Suprapubic skin (tissue), 4 donors: ENCODE measurements at regions not wholly inside any gene's neighbourhood (a gene's known extent, or its start where the extent isn't known, plus 50 kb on each side); places are given as distances from the start of the nearest gene placed in this dataset.

Experiments
- DNase-seq, 2 donors: peaks; one replicate each; pipeline ENCODE4 v3.0.0-alpha.2; 2019; ENCODE audit warnings: low spot score in 2 of 2
- H3K27ac ChIP-seq: fragments of 200-600 bp; sonication (generic); one replicate; pipeline ENCODE4 v1.5.1; 2019
- H3K27me3 ChIP-seq: fragments of 200-600 bp; sonication (generic); one replicate; pipeline ENCODE4 v1.5.1; 2019
- H3K36me3 ChIP-seq: fragments of 200-600 bp; sonication (generic); one replicate; pipeline ENCODE4 v1.5.1; 2019
- H3K4me1 ChIP-seq: fragments of 200-600 bp; sonication (generic); one replicate; pipeline ENCODE4 v1.5.1; 2019
- H3K4me3 ChIP-seq: fragments of 200-600 bp; sonication (generic); one replicate; pipeline ENCODE4 v1.5.1; 2019; ENCODE audit warnings: mild to moderate bottlenecking
- H3K9me3 ChIP-seq: fragments of 200-600 bp; sonication (generic); one replicate; pipeline ENCODE4 v1.5.1; 2019
- CTCF ChIP-seq, 2 donors: fragments of 200-600 bp in 1 of 2; fragments of 450-650 bp in 1 of 2; sonication (generic) in 1 of 2; IDR thresholded peaks; one replicate each; pipeline ENCODE4 v1.5.1; 2016 to 2019; ENCODE audit warnings: antibody characterized with exemption in 2 of 2, mild to moderate bottlenecking in 1 of 2, moderate library complexity in 1 of 2
- EP300 ChIP-seq: sonication (generic); formaldehyde crosslinking; IDR thresholded peaks from one replicate; pipeline ENCODE4 v1.6.1; 2017; ENCODE audit warnings: antibody characterized with exemption
- POLR2A ChIP-seq, 2 donors: fragments of 450-650 bp; IDR thresholded peaks; one replicate each; pipeline ENCODE4 v1.6.1; 2017; ENCODE audit warnings: antibody characterized with exemption in 2 of 2, mild to moderate bottlenecking in 2 of 2, moderate library complexity in 2 of 2
- POLR2AphosphoS5 ChIP-seq, 3 donors: sonication (generic); formaldehyde crosslinking; IDR thresholded peaks; one replicate each; pipeline ENCODE4 v1.6.1; 2017; ENCODE audit warnings: antibody characterized with exemption in 3 of 3
- WGBS: methylation state at CpG from one replicate; pipeline ENCODE4 v1.1.5; 2018; 5-methylcytosine and 5-hydroxymethylcytosine counted together

- no peaks in the 10 kb centered on the region for H3K9me3 ChIP-seq
- no peak overlapping the region for H3K4me3 ChIP-seq
- TF ChIP-seq POLR2AphosphoS5 (IDR thresholded peaks at IDR 0.05) (no peak), CTCF (IDR thresholded peaks at IDR 0.05) (no peak), EP300 (no peak), POLR2A (IDR thresholded peaks at IDR 0.05) (no peak)
- DNase-seq, result no peak
- no peak overlapping the region for H3K27ac ChIP-seq
- no peaks in the 10 kb centered on the region for H3K27me3 ChIP-seq
- H3K4me1 ChIP-seq, result no peaks in the 10 kb centered on the region
- no peaks in the 10 kb centered on the region for H3K36me3 ChIP-seq
- WGBS, result 80% methylated on average over 1 of the region's 1 CpG
These were observed 126.7 kb upstream of the CENPE start for GRCh38 chr4:103324811-103325210.

- DNase-seq, result no peak
- Histone ChIP-seq H3K4me1 (no peaks in the 10 kb centered on the region), H3K27me3 (no peaks in the 10 kb centered on the region), H3K4me3 (no peak overlapping the region), H3K9me3 (peaks cover 8% of the 10 kb centered on the region), H3K27ac (no peak overlapping the region), H3K36me3 (no peaks in the 10 kb centered on the region)
- TF ChIP-seq CTCF (IDR thresholded peaks at IDR 0.05) (no peak), EP300 (no peak), POLR2A (IDR thresholded peaks at IDR 0.05) (no peak), POLR2AphosphoS5 (IDR thresholded peaks at IDR 0.05) (no peak)
- 69% methylated on average over 3 of the region's 3 CpGs for WGBS
These were observed 120.2 kb upstream of the CENPE start for GRCh38 chr4:103318327-103318726.

GRCh38 chr4:103308248-103308561, 110.1 kb upstream of the CENPE start:
- Histone ChIP-seq H3K27ac (no peak overlapping the region), H3K4me3 (no peak overlapping the region), H3K9me3 (no peaks in the 10 kb centered on the region), H3K27me3 (no peaks in the 10 kb centered on the region), H3K36me3 (no peaks in the 10 kb centered on the region), H3K4me1 (peaks cover 4% of the 10 kb centered on the region)
- TF ChIP-seq POLR2A (IDR thresholded peaks at IDR 0.05) (no peak), EP300 (no peak), CTCF (IDR thresholded peaks at IDR 0.05) (no peak), POLR2AphosphoS5 (IDR thresholded peaks at IDR 0.05) (no peak)
- no peak for DNase-seq
- WGBS, result 63% methylated on average over 4 of the region's 5 CpGs

GRCh38 chr4:103307453-103308247, 109.5 kb upstream of the CENPE start:
- Histone ChIP-seq H3K27ac (no peak overlapping the region), H3K27me3 (no peaks in the 10 kb centered on the region), H3K4me1 (peaks cover 4% of the 10 kb centered on the region), H3K9me3 (no peaks in the 10 kb centered on the region), H3K36me3 (no peaks in the 10 kb centered on the region), H3K4me3 (no peak overlapping the region)
- DNase-seq, result no peak
- TF ChIP-seq EP300, result no peak
- TF ChIP-seq CTCF (IDR thresholded peaks at IDR 0.05), result no peak
- no peak for TF ChIP-seq POLR2A (IDR thresholded peaks at IDR 0.05)
- no peak for TF ChIP-seq POLR2AphosphoS5 (IDR thresholded peaks at IDR 0.05)
- WGBS, result 78% methylated on average over 15 of the region's 18 CpGs

GRCh38 chr4:103306870-103307375, 108.8 kb upstream of the CENPE start:
- no peak overlapping the region for H3K27ac ChIP-seq
- TF ChIP-seq CTCF (IDR thresholded peaks at IDR 0.05), result no peak
- TF ChIP-seq EP300, result no peak
- TF ChIP-seq POLR2AphosphoS5 (IDR thresholded peaks at IDR 0.05), result no peak
- no peak for TF ChIP-seq POLR2A (IDR thresholded peaks at IDR 0.05)
- H3K4me3 ChIP-seq, result no peak overlapping the region
- H3K4me1 ChIP-seq, result peaks cover 4% of the 10 kb centered on the region
- H3K27me3 ChIP-seq, result no peaks in the 10 kb centered on the region
- WGBS, result 31% methylated on average over 7 of the region's 9 CpGs
- no peaks in the 10 kb centered on the region for H3K36me3 ChIP-seq
- no peaks in the 10 kb centered on the region for H3K9me3 ChIP-seq
- DNase-seq, result peak in 1 of 2 donors; percentile 76
